ENCODE measurements at regions not wholly inside any gene's neighbourhood (a gene's known extent, or its start where the extent isn't known, plus 50 kb on each side); places are given as distances from the start of the nearest gene placed in this dataset.
"Not testable (repeated sequence)": the region's sequence is repeated elsewhere in the genome, so short reads cannot be mapped to it uniquely, and the experiment has no call there.

- DNase-seq (ENCODE audit: low spot score), result no peak
Observed at GRCh38 chr7:108627476-108628051, 57.9 kb downstream of the DNAJB9 start.

- no peak for DNase-seq (ENCODE audit: low spot score)
Observed at GRCh38 chr7:108628678-108629077, 59.0 kb downstream of the DNAJB9 start.

GRCh38 chr7:108629651-108630400, 60.2 kb downstream of the DNAJB9 start:
- DNase-seq (ENCODE audit: low spot score), result peak; percentile 35

DNA sequence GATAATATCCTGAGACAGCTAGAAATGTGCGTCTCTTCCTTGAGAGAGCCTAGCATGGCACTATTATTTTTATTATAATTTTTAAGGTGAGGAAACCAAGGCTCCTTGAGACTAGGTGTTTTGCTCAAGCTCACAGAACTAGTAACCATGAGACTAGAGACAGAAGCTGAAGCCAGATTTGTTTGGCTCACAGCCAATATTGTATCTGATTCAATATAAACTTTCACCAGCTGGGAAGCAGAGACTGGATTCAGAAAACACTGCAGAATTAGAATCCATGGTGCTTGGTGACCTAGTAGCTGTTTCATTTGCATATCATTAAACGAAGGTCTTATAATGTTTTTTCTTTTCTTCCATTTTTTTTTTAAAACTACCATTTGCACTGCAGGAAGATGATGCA, 64.4 kb downstream of the DNAJB9 start:
- DNase-seq (ENCODE audit: low spot score), result no peak

GRCh38 chr7:108634535-108634934, 64.9 kb downstream of the DNAJB9 start:
- DNase-seq (ENCODE audit: low spot score), result no peak

GRCh38 chr7:108637049-108637621, 67.5 kb downstream of the DNAJB9 start:
- DNase-seq (ENCODE audit: low spot score), result no peak

GRCh38 chr7:108642126-108642525, 72.5 kb downstream of the DNAJB9 start:
- DNase-seq (ENCODE audit: low spot score), result no peak

- DNase-seq (ENCODE audit: low spot score), result peak; percentile 18
Observed at GRCh38 chr7:108643136-108643535, 73.5 kb downstream of the DNAJB9 start.

GRCh38 chr7:108648989-108649388, 79.3 kb downstream of the DNAJB9 start:
- no peak for DNase-seq (ENCODE audit: low spot score)

DNA sequence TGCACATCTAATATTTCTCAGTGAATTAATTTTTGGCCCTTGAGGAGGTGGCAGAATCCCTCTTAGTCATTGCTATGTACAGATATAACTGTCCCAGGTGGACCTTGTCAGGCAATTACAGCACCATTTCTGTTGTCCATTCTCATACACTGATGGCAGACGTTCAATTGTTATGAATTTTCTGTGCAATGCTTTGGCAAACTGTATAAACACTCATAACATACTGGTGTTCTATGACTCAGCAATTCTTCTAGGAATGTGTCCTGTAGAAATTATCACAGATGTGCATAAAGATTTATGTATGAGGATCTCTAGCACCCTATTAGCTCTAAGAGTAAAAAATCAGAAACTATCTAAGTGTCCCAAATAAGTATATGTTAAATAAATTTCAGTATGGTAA, 80.8 kb downstream of the DNAJB9 start:
- DNase-seq (ENCODE audit: low spot score), result peak; percentile 21

DNA sequence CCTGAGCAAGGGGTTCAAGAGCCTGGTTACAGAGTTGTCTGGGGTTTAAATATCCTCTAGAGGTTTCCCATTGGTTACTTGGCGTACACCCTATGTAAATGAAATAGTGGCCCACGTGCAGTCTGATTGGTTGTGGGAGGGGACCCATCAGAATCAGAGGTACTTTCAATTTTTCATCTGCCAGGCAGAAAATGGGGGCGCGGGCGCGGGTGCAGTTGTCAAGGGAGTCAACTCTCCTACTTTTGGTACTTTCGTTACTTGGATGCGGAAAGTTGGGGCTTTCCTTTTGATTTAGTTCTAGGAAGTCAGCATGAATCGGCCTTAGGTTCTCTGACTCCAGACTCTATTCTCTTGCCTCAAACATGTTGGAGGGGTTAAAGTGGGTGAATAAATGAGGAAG, 83.2 kb downstream of the DNAJB9 start:
- DNase-seq (ENCODE audit: low spot score), result no peak

- DNase-seq (ENCODE audit: low spot score), result peak; percentile 38
Observed at GRCh38 chr7:108653526-108653925, 83.9 kb downstream of the DNAJB9 start.

- not testable (repeated sequence) for DNase-seq (ENCODE audit: low spot score)
Observed at GRCh38 chr7:108657140-108657726, 87.6 kb downstream of the DNAJB9 start.

DNA sequence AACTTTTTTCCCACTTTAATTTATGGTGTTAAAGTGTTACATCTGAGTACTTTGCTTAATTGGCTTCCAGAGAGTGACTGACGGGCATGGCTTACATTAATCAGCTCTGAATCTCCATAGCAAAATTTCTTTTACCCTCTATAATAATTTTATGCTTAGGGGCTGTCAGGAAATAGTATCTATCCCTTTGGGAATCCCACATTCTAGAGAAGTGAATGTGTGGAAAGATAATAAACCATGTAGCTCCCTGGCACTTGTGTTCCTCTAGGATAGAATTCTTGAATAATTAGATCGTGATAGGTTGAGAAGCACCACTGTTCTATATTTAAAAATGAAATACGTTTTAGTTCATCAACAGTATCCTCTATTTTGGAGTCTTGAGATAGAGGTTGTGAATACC, 89.6 kb downstream of the DNAJB9 start:
- no peak for DNase-seq (ENCODE audit: low spot score)

DNA sequence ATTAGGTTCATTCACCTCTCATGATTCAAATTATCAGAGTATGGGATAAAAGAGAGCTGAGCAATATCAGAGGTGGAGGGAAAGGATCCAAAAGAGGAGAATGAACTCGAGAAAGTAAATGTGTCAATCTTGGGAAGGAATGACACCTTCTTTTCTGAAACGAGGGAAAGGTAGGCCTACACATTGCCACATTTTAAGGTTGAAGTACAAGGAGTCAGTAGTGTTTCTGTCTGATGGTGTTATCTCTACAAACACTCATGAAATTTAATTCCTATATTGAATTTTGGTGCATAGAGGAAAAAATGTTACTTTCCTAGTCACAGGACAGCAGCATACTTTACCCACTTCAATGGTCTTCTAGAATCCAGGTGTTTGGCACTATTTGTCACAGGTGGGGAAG, 90.2 kb downstream of the DNAJB9 start:
- no peak for DNase-seq (ENCODE audit: low spot score)

DNA sequence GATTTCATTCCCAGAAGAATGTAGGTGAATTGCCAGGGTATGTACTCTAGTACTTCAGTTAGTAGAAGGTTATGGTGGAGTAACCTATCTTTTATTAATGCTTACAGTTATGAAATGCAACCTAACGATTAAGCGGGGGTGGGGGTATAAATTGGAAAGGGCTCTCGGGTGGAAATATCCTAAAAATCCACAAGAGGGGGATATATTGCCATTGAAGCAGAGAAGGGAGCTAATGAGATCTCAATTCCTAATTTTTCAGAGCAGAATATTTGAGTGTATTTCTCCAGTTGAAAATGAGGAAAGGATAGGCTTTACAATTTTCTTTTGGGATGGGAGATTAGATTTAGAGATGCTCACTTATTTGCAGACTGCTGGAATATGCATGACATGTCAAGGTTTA, 90.8 kb downstream of the DNAJB9 start:
- DNase-seq (ENCODE audit: low spot score), result peak; percentile 29

DNA sequence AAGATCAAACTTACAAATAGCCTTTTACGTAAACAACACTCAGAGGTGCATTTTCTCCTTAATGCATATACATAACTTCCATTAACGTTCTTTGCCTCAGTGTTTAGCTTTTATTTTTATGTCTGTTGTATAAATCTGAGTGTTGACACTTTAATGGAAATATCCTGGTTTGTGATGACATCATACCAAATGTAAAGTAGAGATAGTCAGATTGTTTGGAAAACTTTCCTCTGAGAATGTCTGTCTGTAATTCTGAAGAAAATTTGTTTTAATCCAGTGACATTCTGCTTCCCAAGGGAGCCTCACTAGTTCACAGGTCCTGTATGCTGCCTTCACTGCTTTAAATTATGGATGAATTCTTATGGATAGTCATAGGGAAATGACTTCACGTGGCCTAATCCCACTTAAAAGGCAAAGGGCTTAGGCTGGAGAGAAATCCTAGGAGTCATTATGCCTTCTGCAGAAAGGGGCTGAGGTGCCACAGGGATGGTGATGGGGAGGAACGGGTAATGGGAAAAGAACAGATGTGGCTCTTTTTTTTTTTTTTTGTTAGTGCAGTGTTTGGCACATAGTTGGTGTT, 93.2 kb downstream of the DNAJB9 start:
- no peak for DNase-seq (ENCODE audit: low spot score)

DNA sequence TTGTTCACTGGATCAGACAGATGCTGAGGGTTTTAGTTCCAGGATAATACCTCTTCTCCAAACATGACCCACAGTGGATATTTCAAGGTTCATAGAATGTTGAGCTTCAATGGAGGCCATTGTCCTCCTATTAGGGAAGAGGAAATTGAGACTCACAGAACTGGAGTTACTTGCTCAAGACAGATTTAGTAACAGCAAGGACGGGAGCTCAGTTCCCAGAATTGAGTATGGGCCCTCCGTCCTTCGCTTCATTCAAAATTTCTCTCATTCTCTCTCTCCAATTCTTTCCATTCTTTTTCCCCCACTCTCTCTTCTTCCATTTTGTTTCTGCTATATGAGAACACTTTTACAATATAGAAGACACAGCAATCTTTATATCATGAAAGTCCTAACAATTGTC, 94.0 kb downstream of the DNAJB9 start:
- no peak for DNase-seq (ENCODE audit: low spot score)

DNA sequence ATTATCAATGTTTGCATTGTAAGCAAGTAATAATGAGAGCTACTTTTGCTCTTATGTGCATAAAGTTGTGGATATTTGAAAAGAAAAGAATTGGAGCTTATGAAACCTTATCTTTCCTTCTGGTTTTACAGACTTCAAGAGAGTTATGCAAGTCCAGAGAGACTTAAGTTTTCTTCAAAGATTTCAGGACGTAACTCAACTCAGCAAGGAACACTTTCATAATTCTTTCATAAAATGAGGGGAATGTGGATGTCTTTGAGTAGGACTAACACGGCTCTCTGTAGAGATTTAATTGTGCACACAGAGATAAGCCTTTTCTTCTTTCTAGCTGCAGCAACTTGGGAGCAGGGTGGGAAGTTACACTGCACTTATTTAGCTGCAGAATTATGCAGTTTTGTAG, 97.5 kb downstream of the DNAJB9 start:
- DNase-seq (ENCODE audit: low spot score), result no peak

GRCh38 chr7:108669958-108670357, 100.3 kb downstream of the DNAJB9 start:
- DNase-seq (ENCODE audit: low spot score), result no peak

- DNase-seq (ENCODE audit: low spot score), result peak; percentile 30
Observed at GRCh38 chr7:108673699-108674098, 104.0 kb downstream of the DNAJB9 start.

DNA sequence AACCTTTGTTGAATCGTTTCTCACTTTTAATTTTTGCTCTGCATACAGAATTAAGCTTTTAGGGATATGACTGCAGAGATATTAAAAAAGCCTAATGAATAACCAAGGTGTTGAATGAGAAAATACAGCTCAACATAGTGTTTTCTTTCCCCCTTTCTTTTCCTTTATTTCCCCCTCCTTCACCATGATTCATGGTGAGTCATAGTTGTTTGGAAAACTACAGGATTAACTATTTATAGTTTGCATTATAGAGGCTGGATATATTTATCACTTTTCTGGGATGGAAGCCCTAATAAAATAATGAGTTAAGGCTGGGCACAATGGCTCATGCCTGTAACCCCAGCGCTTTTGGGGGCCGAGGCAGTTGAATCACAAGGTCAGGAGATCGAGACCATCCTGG, 115.0 kb downstream of the DNAJB9 start:
- peak; percentile 30 for DNase-seq (ENCODE audit: low spot score)

DNA sequence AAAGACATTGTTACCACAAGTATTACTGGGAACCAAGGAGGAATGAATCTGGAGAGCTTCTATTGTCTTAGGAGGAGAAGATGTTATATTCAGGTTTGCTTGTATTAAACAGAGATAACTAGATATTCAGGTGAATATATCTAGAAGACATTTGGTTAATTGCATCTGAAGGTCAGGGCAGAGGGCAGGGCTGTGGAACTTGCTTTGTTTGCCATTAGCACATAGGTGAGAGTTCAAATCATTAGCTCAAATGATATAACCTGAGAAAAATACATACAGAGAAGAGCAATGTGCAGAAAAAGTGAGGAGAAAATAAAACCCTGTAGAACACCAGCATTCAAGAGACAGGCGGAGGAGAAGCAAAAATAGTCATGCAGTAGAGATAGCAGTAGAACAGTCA, 116.8 kb downstream of the DNAJB9 start:
- DNase-seq (ENCODE audit: low spot score), result no peak

All from H4 (cell line).